ENCODE measurements at regions not wholly inside any gene's neighbourhood (a gene's known extent, or its start where the extent isn't known, plus 50 kb on each side); places are given as distances from the start of the nearest gene placed in this dataset.

DNA sequence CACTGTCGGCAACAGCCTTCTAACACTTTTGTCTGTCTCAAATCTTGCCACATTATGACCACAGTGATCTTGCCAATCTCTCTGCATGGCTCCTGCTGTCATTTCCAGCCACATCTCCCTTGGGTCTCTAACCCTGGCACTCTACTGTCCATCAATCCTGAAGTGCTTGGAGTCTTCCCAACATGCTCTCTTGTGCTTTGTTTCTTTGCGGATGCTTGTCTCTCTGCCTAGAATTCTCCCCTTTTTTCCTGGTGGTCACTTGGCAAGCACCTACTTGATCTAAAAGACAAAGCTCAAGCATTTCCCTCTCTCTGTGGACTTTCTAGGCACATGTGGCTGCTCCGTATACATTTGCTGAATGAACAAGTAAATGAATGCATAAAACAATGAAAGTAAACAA, 290.7 kb upstream of the MAP3K7 start:
- Histone ChIP-seq H3K36me3 (no peaks in the 10 kb centered on the region), H3K27me3 (no peaks in the 10 kb centered on the region), H3K27ac (no peak overlapping the region), H3K4me1 (no peaks in the 10 kb centered on the region), H3K9me3 (no peaks in the 10 kb centered on the region), H3K4me3 (no peak overlapping the region)
- TF ChIP-seq POLR2A (IDR thresholded peaks at IDR 0.05) (no peak), CTCF (IDR thresholded peaks at IDR 0.05) (no peak)
- ATAC-seq = no peak
- intact Hi-C loops (cut with DNase I) = no loop called here
- 69% methylated on average over 3 of the region's 3 CpGs for WGBS (ENCODE audit: insufficient coverage, low coverage, low lambda C conversion rate, missing lambda C conversion rate)
- no peak for DNase-seq

DNA sequence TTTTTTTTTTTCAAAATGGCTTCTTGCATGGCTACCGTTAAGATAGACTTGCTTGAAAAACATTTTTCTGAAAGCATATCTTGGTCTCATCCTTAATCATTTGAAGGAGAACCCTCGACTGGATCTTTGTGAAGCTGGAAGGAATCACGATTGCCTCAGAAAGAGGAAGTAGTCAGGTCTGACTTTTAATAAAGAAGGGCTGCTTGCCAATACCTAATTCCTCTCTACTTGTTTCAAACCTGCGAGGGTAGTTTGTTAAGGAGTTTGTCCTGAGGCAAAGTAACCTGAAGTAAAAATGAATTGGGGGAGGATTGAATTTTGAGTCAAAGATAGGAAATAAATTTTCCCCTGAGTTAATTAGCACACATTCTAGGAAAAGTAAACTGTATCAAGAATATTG, 288.1 kb upstream of the MAP3K7 start:
- H3K4me3 ChIP-seq = no peak overlapping the region
- no peak overlapping the region for H3K27ac ChIP-seq
- ATAC-seq = no peak
- WGBS (ENCODE audit: insufficient coverage, low coverage, low lambda C conversion rate, missing lambda C conversion rate) = 17% methylated on average over 4 of the region's 4 CpGs
- no peaks in the 10 kb centered on the region for H3K27me3 ChIP-seq
- intact Hi-C loops (cut with DNase I) = no loop called here
- H3K4me1 ChIP-seq = no peaks in the 10 kb centered on the region
- DNase-seq = no peak
- H3K36me3 ChIP-seq = no peaks in the 10 kb centered on the region
- no peak for TF ChIP-seq CTCF (IDR thresholded peaks at IDR 0.05)
- TF ChIP-seq POLR2A (IDR thresholded peaks at IDR 0.05) = no peak
- H3K9me3 ChIP-seq = no peaks in the 10 kb centered on the region

DNA sequence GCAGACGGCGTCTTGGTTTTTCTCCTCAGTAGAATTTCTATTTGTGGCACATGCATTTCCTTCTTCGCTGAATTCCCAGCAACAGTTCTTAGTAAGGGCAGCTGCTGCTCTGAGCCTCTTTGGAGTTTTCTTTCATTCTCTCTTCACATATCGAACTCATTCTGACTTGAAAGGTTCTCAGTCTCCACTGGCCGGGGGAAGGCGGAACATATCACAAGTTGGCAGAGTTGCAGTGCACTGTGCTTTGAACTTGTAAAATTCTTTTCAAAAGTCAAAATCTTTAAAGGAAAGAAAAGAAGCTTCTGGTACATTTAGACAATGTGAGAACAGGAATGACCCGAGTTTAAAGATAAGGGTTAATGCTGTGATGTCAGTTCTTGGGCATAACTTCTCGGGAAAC, 286.1 kb upstream of the MAP3K7 start:
- no peak for DNase-seq
- H3K36me3 ChIP-seq = no peaks in the 10 kb centered on the region
- H3K27me3 ChIP-seq = no peaks in the 10 kb centered on the region
- no peak overlapping the region for H3K4me3 ChIP-seq
- no peak for ATAC-seq
- 36% methylated on average over 8 of the region's 8 CpGs for WGBS (ENCODE audit: insufficient coverage, low coverage, low lambda C conversion rate, missing lambda C conversion rate)
- no peaks in the 10 kb centered on the region for H3K4me1 ChIP-seq
- H3K9me3 ChIP-seq = no peaks in the 10 kb centered on the region
- intact Hi-C loops (cut with DNase I) = no loop called here
- TF ChIP-seq CTCF (IDR thresholded peaks at IDR 0.05) (no peak), POLR2A (IDR thresholded peaks at IDR 0.05) (no peak)
- H3K27ac ChIP-seq = no peak overlapping the region

DNA sequence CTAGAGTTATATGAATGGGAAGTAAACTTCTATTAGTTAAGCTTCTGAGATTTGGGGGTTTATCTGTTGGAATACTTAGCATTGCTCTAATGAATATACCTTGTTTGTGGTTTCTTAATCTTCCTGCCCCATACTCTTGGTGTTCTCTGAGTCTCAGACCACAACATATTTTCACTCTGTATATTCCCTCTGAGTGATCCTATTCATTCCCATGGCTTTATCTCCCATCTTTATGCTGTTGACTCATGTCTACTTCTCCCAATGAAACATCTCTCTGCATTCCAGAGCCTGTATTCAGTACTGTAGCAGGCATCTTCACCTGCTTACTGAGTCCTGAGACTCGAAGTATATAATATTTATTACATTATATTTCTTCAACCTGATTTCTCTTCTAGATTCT, 283.7 kb upstream of the MAP3K7 start:
- TF ChIP-seq POLR2A (IDR thresholded peaks at IDR 0.05) (no peak), CTCF (IDR thresholded peaks at IDR 0.05) (no peak)
- 25% methylated on average over 1 of the region's 1 CpG for WGBS (ENCODE audit: insufficient coverage, low coverage, low lambda C conversion rate, missing lambda C conversion rate)
- Histone ChIP-seq H3K36me3 (no peaks in the 10 kb centered on the region), H3K27me3 (no peaks in the 10 kb centered on the region), H3K9me3 (no peaks in the 10 kb centered on the region), H3K4me1 (no peaks in the 10 kb centered on the region), H3K4me3 (no peak overlapping the region), H3K27ac (no peak overlapping the region)
- ATAC-seq (no peak), DNase-seq (no peak)
- intact Hi-C loops (cut with DNase I) = no loop called here

- Histone ChIP-seq H3K27ac (no peak overlapping the region), H3K4me1 (no peaks in the 10 kb centered on the region), H3K4me3 (no peak overlapping the region), H3K36me3 (no peaks in the 10 kb centered on the region), H3K27me3 (no peaks in the 10 kb centered on the region), H3K9me3 (no peaks in the 10 kb centered on the region)
- WGBS (ENCODE audit: insufficient coverage, low coverage, low lambda C conversion rate, missing lambda C conversion rate) = 33% methylated on average over 2 of the region's 2 CpGs
- intact Hi-C loops (cut with DNase I) = no loop called here
- TF ChIP-seq POLR2A (IDR thresholded peaks at IDR 0.05) (no peak), CTCF (IDR thresholded peaks at IDR 0.05) (no peak)
- ATAC-seq (no peak), DNase-seq (no peak)
Observed at GRCh38 chr6:90868656-90869055, 281.8 kb upstream of the MAP3K7 start.
